Activated naive CD4-positive, alpha-beta T cell treated with anti-CD3 and anti-CD28 coated beads, Interleukin-2, amount 10 ng/mL, durations not matched to agents 7 days and 5 days (primary cell): ENCODE measurements at regions not wholly inside any gene's neighbourhood (a gene's known extent, or its start where the extent isn't known, plus 50 kb on each side); places are given as distances from the start of the nearest gene placed in this dataset.

Source experiments
- CTCF ChIA-PET: fragments of 350-600 bp; sonication (Branson Sonifier 250); formaldehyde crosslinking; loops from one replicate; lab custom pipeline; 2021; ENCODE audit warnings: antibody characterized with exemption; lab: Charles Lee
- DNase-seq: peaks from one replicate; pipeline ENCODE4 v3.0.0-alpha.2; 2020
- H3K27ac Mint-ChIP-seq: one replicate; pipeline ENCODE4 v1.8.0; 2021; ENCODE audit warnings: mild to moderate bottlenecking, moderate library complexity, mixed read lengths
- H3K27me3 Mint-ChIP-seq: one replicate; pipeline ENCODE4 v1.8.0; 2021; ENCODE audit warnings: mild to moderate bottlenecking, mixed read lengths
- H3K36me3 Mint-ChIP-seq: one replicate; pipeline ENCODE4 v1.8.0; 2021; ENCODE audit warnings: mixed read lengths
- H3K4me1 Mint-ChIP-seq: one replicate; pipeline ENCODE4 v1.8.0; 2021; ENCODE audit warnings: mixed read lengths
- H3K4me3 Mint-ChIP-seq: one replicate; pipeline ENCODE4 v1.8.0; 2021; ENCODE audit warnings: mild to moderate bottlenecking, moderate library complexity, mixed read lengths
- H3K9me3 Mint-ChIP-seq: one replicate; pipeline ENCODE4 v1.8.0; 2021; ENCODE audit warnings: mixed read lengths

GRCh38 chr7:54860843-54861242 is 101.8 kb upstream of the SEC61G start:
- no peak overlapping the region for H3K4me3 Mint-ChIP-seq
- no peaks in the 10 kb centered on the region for H3K4me1 Mint-ChIP-seq
- no peak for DNase-seq
- peaks cover 4% of the 10 kb centered on the region for H3K9me3 Mint-ChIP-seq
- H3K27me3 Mint-ChIP-seq, result peaks cover 4% of the 10 kb centered on the region
- CTCF ChIA-PET, result no interaction called here
- H3K27ac Mint-ChIP-seq, result no peak overlapping the region
- no peaks in the 10 kb centered on the region for H3K36me3 Mint-ChIP-seq

GRCh38 chr7:54864663-54865062 is 105.7 kb upstream of the SEC61G start:
- no peak for DNase-seq
- CTCF ChIA-PET, result no interaction called here
- Mint-ChIP-seq H3K9me3 (no peaks in the 10 kb centered on the region), H3K36me3 (no peaks in the 10 kb centered on the region), H3K27me3 (peaks cover 4% of the 10 kb centered on the region), H3K27ac (no peak overlapping the region), H3K4me1 (no peaks in the 10 kb centered on the region), H3K4me3 (no peak overlapping the region)

DNA sequence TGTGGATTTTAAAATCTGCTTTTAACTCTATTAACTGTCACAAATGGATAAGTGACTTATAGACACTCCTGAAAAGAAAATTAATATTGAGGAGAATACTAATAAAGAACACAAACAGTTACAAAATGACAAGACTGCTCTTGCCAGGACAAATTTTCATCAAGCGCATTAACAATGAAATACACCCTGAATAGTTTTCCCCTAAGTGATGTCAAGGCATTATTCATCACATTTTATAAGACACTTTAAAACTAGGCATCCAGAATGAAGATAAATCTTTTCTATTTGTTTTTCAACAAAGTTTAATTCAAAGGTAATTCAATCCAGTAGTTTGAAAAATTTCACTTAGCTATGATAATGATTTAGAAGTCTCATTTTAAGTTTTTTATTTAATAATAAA is 110.5 kb upstream of the SEC61G start:
- DNase-seq, result no peak
- no peak overlapping the region for H3K27ac Mint-ChIP-seq
- H3K4me1 Mint-ChIP-seq, result no peaks in the 10 kb centered on the region
- H3K36me3 Mint-ChIP-seq, result no peaks in the 10 kb centered on the region
- H3K9me3 Mint-ChIP-seq, result no peaks in the 10 kb centered on the region
- H3K27me3 Mint-ChIP-seq, result peaks cover 4% of the 10 kb centered on the region
- no peak overlapping the region for H3K4me3 Mint-ChIP-seq
- CTCF ChIA-PET, result no interaction called here

DNA sequence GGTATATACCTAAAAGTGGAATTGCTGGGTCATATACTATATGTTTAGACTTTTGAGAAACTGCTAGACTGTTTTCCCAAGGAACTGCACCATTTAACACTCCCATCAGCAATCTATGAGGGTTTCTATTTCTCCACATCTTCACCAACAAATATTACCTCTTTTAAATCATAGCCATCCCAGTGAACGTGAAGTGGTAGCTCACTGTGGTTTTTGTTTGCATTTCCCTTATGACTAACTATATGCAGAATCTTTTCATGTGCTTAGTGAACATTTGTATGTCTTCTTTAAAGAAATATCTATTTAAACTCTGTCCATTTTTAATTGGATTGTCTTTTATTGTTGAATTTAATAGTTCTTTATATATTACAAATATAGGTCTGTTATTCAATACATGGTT is 115.8 kb upstream of the SEC61G start:
- CTCF ChIA-PET, result no interaction called here
- Mint-ChIP-seq H3K27me3 (no peaks in the 10 kb centered on the region), H3K9me3 (no peaks in the 10 kb centered on the region), H3K4me3 (no peak overlapping the region), H3K4me1 (no peaks in the 10 kb centered on the region), H3K36me3 (no peaks in the 10 kb centered on the region), H3K27ac (no peak overlapping the region)
- no peak for DNase-seq

GRCh38 chr7:54877683-54878082 is 118.7 kb upstream of the SEC61G start:
- no peaks in the 10 kb centered on the region for H3K36me3 Mint-ChIP-seq
- H3K27me3 Mint-ChIP-seq, result no peaks in the 10 kb centered on the region
- no peaks in the 10 kb centered on the region for H3K4me1 Mint-ChIP-seq
- no peaks in the 10 kb centered on the region for H3K9me3 Mint-ChIP-seq
- DNase-seq, result no peak
- no peak overlapping the region for H3K4me3 Mint-ChIP-seq
- CTCF ChIA-PET, result interaction anchor here (0.7 kb wide), 1 partner anchor 104 kb away, joined by 3 read pairs; no protein-coding TSS in a partner anchor
- no peak overlapping the region for H3K27ac Mint-ChIP-seq

DNA sequence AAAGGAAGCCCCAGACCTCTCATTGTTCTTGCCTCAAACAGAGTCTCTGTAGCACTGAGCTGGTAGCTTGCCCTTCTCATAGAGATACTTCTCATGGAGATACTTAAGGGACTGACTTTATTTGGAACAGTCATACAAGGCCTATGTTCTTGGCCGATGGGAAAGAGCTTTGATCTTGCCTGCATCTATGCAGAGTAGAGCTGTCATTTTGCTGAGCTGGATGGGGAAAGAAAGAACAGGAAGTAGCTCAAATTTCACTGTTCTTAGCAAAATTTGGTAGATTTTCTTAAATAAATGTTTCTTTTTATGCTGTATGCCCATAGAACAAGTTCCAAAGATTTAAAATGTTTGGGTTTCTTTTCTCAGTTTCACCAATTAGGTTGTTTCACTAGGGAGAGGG is 119.3 kb upstream of the SEC61G start:
- Mint-ChIP-seq H3K4me3 (no peak overlapping the region), H3K4me1 (no peaks in the 10 kb centered on the region), H3K27me3 (no peaks in the 10 kb centered on the region), H3K36me3 (no peaks in the 10 kb centered on the region), H3K27ac (no peak overlapping the region), H3K9me3 (no peaks in the 10 kb centered on the region)
- DNase-seq, result no peak
- CTCF ChIA-PET, result interaction anchor here (0.7 kb wide), 1 partner anchor 104 kb away, joined by 3 read pairs; no protein-coding TSS in a partner anchor

GRCh38 chr7:54879776-54880175 is 120.8 kb upstream of the SEC61G start:
- no peaks in the 10 kb centered on the region for H3K27me3 Mint-ChIP-seq
- no peak for DNase-seq
- no peaks in the 10 kb centered on the region for H3K9me3 Mint-ChIP-seq
- H3K36me3 Mint-ChIP-seq, result no peaks in the 10 kb centered on the region
- H3K4me3 Mint-ChIP-seq, result no peak overlapping the region
- no peaks in the 10 kb centered on the region for H3K4me1 Mint-ChIP-seq
- CTCF ChIA-PET, result no interaction called here
- no peak overlapping the region for H3K27ac Mint-ChIP-seq

GRCh38 chr7:54880326-54880989 is 121.4 kb upstream of the SEC61G start:
- no peaks in the 10 kb centered on the region for H3K4me1 Mint-ChIP-seq
- no peak overlapping the region for H3K27ac Mint-ChIP-seq
- CTCF ChIA-PET, result no interaction called here
- H3K9me3 Mint-ChIP-seq, result no peaks in the 10 kb centered on the region
- no peaks in the 10 kb centered on the region for H3K27me3 Mint-ChIP-seq
- DNase-seq, result no peak
- H3K36me3 Mint-ChIP-seq, result no peaks in the 10 kb centered on the region
- no peak overlapping the region for H3K4me3 Mint-ChIP-seq

DNA sequence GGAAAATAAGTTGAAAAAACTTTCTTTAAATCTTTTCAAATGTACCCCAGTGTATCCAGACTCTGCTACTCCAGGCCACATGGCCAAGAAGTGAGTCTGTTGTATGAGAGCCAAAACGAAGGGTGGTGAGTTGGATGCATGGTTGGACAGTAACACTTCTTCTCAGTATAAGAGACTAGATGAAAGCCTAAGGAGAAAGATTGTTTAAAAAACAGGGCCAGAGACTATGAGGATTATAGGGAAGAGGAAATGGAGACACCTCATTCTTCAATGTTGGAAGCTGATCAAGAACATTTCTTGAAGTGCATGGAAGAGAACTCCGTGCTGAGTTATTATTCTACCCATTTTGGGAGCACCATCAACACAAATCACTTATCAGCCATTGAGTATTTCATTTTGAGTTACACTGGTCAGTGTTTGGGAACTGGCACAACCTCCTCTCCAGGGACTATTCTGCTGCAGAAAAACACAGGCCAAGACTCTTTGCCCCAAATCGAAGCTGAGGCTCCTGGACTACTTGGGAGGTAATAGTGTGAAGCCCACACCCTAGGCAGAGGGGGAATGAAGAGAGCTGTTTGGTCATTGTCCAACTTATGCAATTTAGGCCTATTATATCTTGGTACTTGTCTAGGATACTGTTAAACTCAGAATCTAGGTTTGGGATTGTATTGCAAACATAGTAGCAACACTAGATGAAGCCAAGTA is 123.0 kb upstream of the SEC61G start:
- Mint-ChIP-seq H3K27me3 (no peaks in the 10 kb centered on the region), H3K27ac (no peak overlapping the region), H3K9me3 (no peaks in the 10 kb centered on the region), H3K4me1 (no peaks in the 10 kb centered on the region), H3K36me3 (no peaks in the 10 kb centered on the region), H3K4me3 (no peak overlapping the region)
- CTCF ChIA-PET, result no interaction called here
- DNase-seq, result no peak

DNA sequence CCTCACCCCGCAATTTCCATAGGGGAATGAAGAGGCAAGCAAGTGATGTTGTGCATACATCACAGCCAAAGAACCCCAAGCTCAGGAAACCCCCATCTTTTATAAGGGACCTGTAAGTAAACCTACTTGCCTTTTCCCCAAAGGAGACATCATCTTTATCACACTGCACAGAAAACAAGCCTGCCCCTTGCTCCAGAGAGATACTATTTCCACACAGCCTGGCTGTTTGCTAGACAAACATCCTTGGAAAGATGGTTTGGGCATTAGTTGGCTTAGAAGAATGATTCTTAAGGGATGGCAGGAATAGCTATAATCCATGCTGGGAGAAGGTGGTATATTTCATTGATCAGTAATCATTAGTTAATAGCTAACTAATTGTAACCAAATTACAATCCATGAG is 123.7 kb upstream of the SEC61G start:
- DNase-seq, result no peak
- Mint-ChIP-seq H3K9me3 (no peaks in the 10 kb centered on the region), H3K27ac (no peak overlapping the region), H3K4me1 (no peaks in the 10 kb centered on the region), H3K27me3 (no peaks in the 10 kb centered on the region), H3K36me3 (no peaks in the 10 kb centered on the region), H3K4me3 (no peak overlapping the region)
- CTCF ChIA-PET, result no interaction called here

- H3K36me3 Mint-ChIP-seq, result no peaks in the 10 kb centered on the region
- no peak overlapping the region for H3K4me3 Mint-ChIP-seq
- no peak for DNase-seq
- no peaks in the 10 kb centered on the region for H3K9me3 Mint-ChIP-seq
- peaks cover 5% of the 10 kb centered on the region for H3K27me3 Mint-ChIP-seq
- H3K4me1 Mint-ChIP-seq, result no peaks in the 10 kb centered on the region
- CTCF ChIA-PET, result no interaction called here
- no peak overlapping the region for H3K27ac Mint-ChIP-seq
Observed at GRCh38 chr7:54883576-54883975, 124.6 kb upstream of the SEC61G start.

DNA sequence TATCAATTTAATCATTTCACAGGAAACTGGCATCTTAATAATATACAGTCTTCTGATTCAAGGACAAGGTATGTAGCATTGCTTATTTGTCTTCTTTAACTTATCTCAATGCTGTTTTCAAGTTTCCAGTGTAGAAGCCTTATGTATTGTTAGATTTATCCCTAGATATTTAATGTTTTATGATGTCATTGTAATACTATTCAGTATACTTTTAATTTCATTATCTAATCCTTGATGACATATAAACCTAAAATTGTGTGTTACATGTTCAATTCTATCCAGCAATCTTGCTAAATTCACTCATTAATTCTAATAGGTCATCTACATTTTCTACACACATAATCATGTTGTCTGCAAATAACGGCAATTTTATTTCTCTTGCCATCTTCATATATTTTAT is 126.3 kb upstream of the SEC61G start:
- Mint-ChIP-seq H3K4me3 (no peak overlapping the region), H3K4me1 (no peaks in the 10 kb centered on the region), H3K27me3 (peaks cover 7% of the 10 kb centered on the region)

GRCh38 chr7:54888067-54888733 is 129.2 kb upstream of the SEC61G start:
- peaks cover 7% of the 10 kb centered on the region for H3K27me3 Mint-ChIP-seq
- no peak overlapping the region for H3K4me3 Mint-ChIP-seq
- H3K4me1 Mint-ChIP-seq, result no peaks in the 10 kb centered on the region
- no peak overlapping the region for H3K27ac Mint-ChIP-seq
- DNase-seq, result no peak
- no peaks in the 10 kb centered on the region for H3K9me3 Mint-ChIP-seq
- CTCF ChIA-PET, result no interaction called here
- H3K36me3 Mint-ChIP-seq, result no peaks in the 10 kb centered on the region

More for the DNA sequence above, 126.3 kb upstream of the SEC61G start:
- Mint-ChIP-seq H3K36me3 (no peaks in the 10 kb centered on the region), H3K27ac (no peak overlapping the region), H3K9me3 (no peaks in the 10 kb centered on the region)
- CTCF ChIA-PET, result no interaction called here
- no peak for DNase-seq

GRCh38 chr7:54888734-54889082 is 129.7 kb upstream of the SEC61G start:
- DNase-seq, result no peak
- Mint-ChIP-seq H3K9me3 (no peaks in the 10 kb centered on the region), H3K4me3 (no peak overlapping the region), H3K27me3 (peaks cover 7% of the 10 kb centered on the region), H3K4me1 (no peaks in the 10 kb centered on the region), H3K27ac (no peak overlapping the region), H3K36me3 (no peaks in the 10 kb centered on the region)
- CTCF ChIA-PET, result no interaction called here

DNA sequence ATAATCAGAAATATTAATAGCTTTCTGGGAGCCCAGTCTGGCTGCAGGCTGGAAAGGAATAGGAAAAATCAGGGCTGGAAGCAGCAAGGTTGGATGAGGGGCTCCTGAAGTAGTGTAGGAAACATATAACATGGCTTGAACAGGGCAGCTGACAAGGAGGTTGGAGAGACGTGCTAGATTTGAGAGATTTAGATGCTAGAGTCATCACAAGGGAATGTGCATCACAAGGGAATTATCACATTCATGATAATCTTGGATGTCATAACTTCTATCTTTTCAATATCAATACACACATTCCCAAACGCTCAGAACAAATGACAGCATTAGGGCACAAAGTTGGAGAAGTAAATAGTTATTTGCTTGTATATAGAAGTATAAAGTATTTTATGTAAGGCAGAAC is 120.9 kb upstream of the EGFR start:
- Mint-ChIP-seq H3K9me3 (no peaks in the 10 kb centered on the region), H3K27me3 (no peaks in the 10 kb centered on the region), H3K36me3 (no peaks in the 10 kb centered on the region), H3K27ac (no peak overlapping the region), H3K4me1 (no peaks in the 10 kb centered on the region), H3K4me3 (no peak overlapping the region)
- CTCF ChIA-PET, result no interaction called here
- no peak for DNase-seq
